Breast epithelium (tissue), 4 donors: ENCODE measurements at regions not wholly inside any gene's neighbourhood (a gene's known extent, or its start where the extent isn't known, plus 50 kb on each side); places are given as distances from the start of the nearest gene placed in this dataset.

Experiments used
- DNase-seq, 2 donors: peaks; one replicate each; pipeline ENCODE4 v3.0.0-alpha.2; 2019; ENCODE audit warnings: low spot score in 2 of 2
- H3K27ac ChIP-seq, 2 donors: fragments of 200-600 bp; sonication (generic) in 1 of 2; one replicate each; pipeline ENCODE4 v1.5.1; 2016 to 2019; ENCODE audit warnings: mild to moderate bottlenecking in 1 of 2
- H3K27me3 ChIP-seq, 2 donors: fragments of 200-600 bp; sonication (generic) in 1 of 2; one replicate each; pipeline versions ENCODE4 v1.5.1 to v1.6.0; 2017 to 2019; ENCODE audit warnings: control low read depth in 1 of 2, mild to moderate bottlenecking in 1 of 2
- H3K36me3 ChIP-seq: fragments of 200-600 bp; one replicate; pipeline ENCODE4 v1.5.1; 2019
- H3K4me1 ChIP-seq, 2 donors: fragments of 200-600 bp; sonication (generic); one replicate each; pipeline ENCODE4 v1.5.1; 2016 to 2019; ENCODE audit warnings: control low read depth in 1 of 2
- H3K4me3 ChIP-seq, 3 donors: fragments of 200-600 bp; sonication (generic); 1 replicate in 2 of 3; 2 replicates in 1 of 3; pipeline ENCODE4 v1.5.1; 2016 to 2019; ENCODE audit warnings: mild to moderate bottlenecking in 3 of 3, moderate library complexity in 2 of 3
- H3K9me3 ChIP-seq, 2 donors: fragments of 200-600 bp; sonication (generic) in 1 of 2; one replicate each; pipeline ENCODE4 v1.5.1; 2016 to 2019; ENCODE audit warnings: control low read depth in 1 of 2
- CTCF ChIP-seq, 3 donors: fragments of 450-650 bp; IDR thresholded peaks; one replicate each; pipeline ENCODE4 v1.5.1; 2016 to 2017; ENCODE audit warnings: antibody characterized with exemption in 3 of 3, mild to moderate bottlenecking in 3 of 3, moderate library complexity in 3 of 3
- POLR2A ChIP-seq: fragments of 450-650 bp; IDR thresholded peaks from one replicate; pipeline ENCODE4 v1.6.1; 2016; ENCODE audit warnings: antibody characterized with exemption, mild to moderate bottlenecking, moderate library complexity
- POLR2AphosphoS5 ChIP-seq, 3 donors: sonication (generic); formaldehyde crosslinking; IDR thresholded peaks; one replicate each; pipeline ENCODE4 v1.6.1; 2017; ENCODE audit warnings: antibody characterized with exemption in 3 of 3
- intact Hi-C: fragments of 100-400 bp; cut with DNase I; formaldehyde crosslinking; loops from one replicate; pipeline ENCODE4 v1.15.1; 2023; ENCODE audit warnings: low total_unique reads

GRCh38 chr7:110519851-110520250 is 571.1 kb upstream of the LRRN3 start:
- H3K4me3 ChIP-seq: no peak overlapping the region
- H3K27me3 ChIP-seq: no peaks in the 10 kb centered on the region
- no peaks in the 10 kb centered on the region for H3K36me3 ChIP-seq
- no peaks in the 10 kb centered on the region for H3K4me1 ChIP-seq
- no peaks in the 10 kb centered on the region for H3K9me3 ChIP-seq
- intact Hi-C loops: no loop called here
- DNase-seq: no peak
- H3K27ac ChIP-seq: no peak overlapping the region
- TF ChIP-seq POLR2AphosphoS5 (IDR thresholded peaks at IDR 0.05) (no peak), POLR2A (no peak), CTCF (IDR thresholded peaks at IDR 0.05) (no peak)

- Histone ChIP-seq H3K4me1 (no peaks in the 10 kb centered on the region), H3K4me3 (no peak overlapping the region), H3K9me3 (no peaks in the 10 kb centered on the region), H3K27ac (no peak overlapping the region), H3K27me3 (no peaks in the 10 kb centered on the region), H3K36me3 (no peaks in the 10 kb centered on the region)
- intact Hi-C loops: no loop called here
- DNase-seq: no peak
- no peak for TF ChIP-seq POLR2AphosphoS5 (IDR thresholded peaks at IDR 0.05)
- no peak for TF ChIP-seq CTCF (IDR thresholded peaks at IDR 0.05)
- no peak for TF ChIP-seq POLR2A
Measured at GRCh38 chr7:110521357-110521911, 569.5 kb upstream of the LRRN3 start.

GRCh38 chr7:110522061-110522760 is 568.7 kb upstream of the LRRN3 start:
- intact Hi-C loops: no loop called here
- Histone ChIP-seq H3K27ac (no peak overlapping the region), H3K36me3 (no peaks in the 10 kb centered on the region), H3K27me3 (no peaks in the 10 kb centered on the region), H3K9me3 (no peaks in the 10 kb centered on the region), H3K4me3 (no peak overlapping the region), H3K4me1 (no peaks in the 10 kb centered on the region)
- DNase-seq: no peak
- no peak for TF ChIP-seq CTCF (IDR thresholded peaks at IDR 0.05)
- no peak for TF ChIP-seq POLR2AphosphoS5 (IDR thresholded peaks at IDR 0.05)
- TF ChIP-seq POLR2A: no peak

- intact Hi-C loops: no loop called here
- H3K27ac ChIP-seq: no peak overlapping the region
- H3K4me3 ChIP-seq: no peak overlapping the region
- no peaks in the 10 kb centered on the region for H3K4me1 ChIP-seq
- H3K27me3 ChIP-seq: no peaks in the 10 kb centered on the region
- TF ChIP-seq POLR2A (no peak), CTCF (IDR thresholded peaks at IDR 0.05) (no peak), POLR2AphosphoS5 (IDR thresholded peaks at IDR 0.05) (no peak)
- no peaks in the 10 kb centered on the region for H3K36me3 ChIP-seq
- no peak for DNase-seq
- H3K9me3 ChIP-seq: no peaks in the 10 kb centered on the region
Measured at GRCh38 chr7:110522761-110523200, 568.1 kb upstream of the LRRN3 start.

- H3K9me3 ChIP-seq: no peaks in the 10 kb centered on the region
- H3K4me3 ChIP-seq: no peak overlapping the region
- DNase-seq: no peak
- no peaks in the 10 kb centered on the region for H3K27me3 ChIP-seq
- TF ChIP-seq POLR2A (no peak), POLR2AphosphoS5 (IDR thresholded peaks at IDR 0.05) (no peak), CTCF (IDR thresholded peaks at IDR 0.05) (no peak)
- H3K4me1 ChIP-seq: no peaks in the 10 kb centered on the region
- H3K27ac ChIP-seq: no peak overlapping the region
- H3K36me3 ChIP-seq: no peaks in the 10 kb centered on the region
- intact Hi-C loops: no loop called here
Measured at GRCh38 chr7:110529175-110529574, 561.8 kb upstream of the LRRN3 start.
